Prostate gland (tissue), 2 donors: ENCODE measurements at regions not wholly inside any gene's neighbourhood (a gene's known extent, or its start where the extent isn't known, plus 50 kb on each side); places are given as distances from the start of the nearest gene placed in this dataset.

Experiments used
- DNase-seq: peaks from one replicate; pipeline ENCODE4 v3.0.0-alpha.2; 2019; ENCODE audit warnings: low spot score
- H3K27ac ChIP-seq, 2 donors: fragments of 200-600 bp; sonication (generic); 2 replicates each; pipeline ENCODE4 v1.5.1; 2017 to 2019
- H3K27me3 ChIP-seq: fragments of 200-600 bp; sonication (generic); replicated peaks from 2 replicates; pipeline ENCODE4 v1.5.1; 2019; ENCODE audit not compliant: insufficient read depth
- H3K36me3 ChIP-seq, 2 donors: fragments of 200-600 bp; sonication (generic); 1 replicate in 1 of 2; 2 replicates in 1 of 2; pipeline versions ENCODE4 v1.5.1 to v1.8.1; 2017 to 2019
- H3K4me1 ChIP-seq: fragments of 200-600 bp; sonication (generic); replicated peaks from 2 replicates; pipeline ENCODE4 v1.5.1; 2019
- H3K4me3 ChIP-seq, 2 donors: fragments of 200-600 bp; sonication (generic); 2 replicates each; pipeline ENCODE4 v1.5.1; 2017 to 2019
- H3K9me3 ChIP-seq: fragments of 200-600 bp; sonication (generic); 2 replicates; pipeline ENCODE4 v1.5.1; 2017
- CTCF ChIP-seq, 4 experiments: fragments of 200-600 bp in 2 of 4; fragments of 450-650 bp in 2 of 4; sonication (generic) in 2 of 4; IDR thresholded peaks; 1 replicate in 3 of 4; 2 replicates in 1 of 4; pipeline ENCODE4 v1.5.1; 2016 to 2019; ENCODE audit warnings: antibody characterized with exemption in 4 of 4, mild to moderate bottlenecking in 2 of 4, moderate library complexity in 2 of 4
- POLR2A ChIP-seq: fragments of 450-650 bp; IDR thresholded peaks from one replicate; pipeline ENCODE4 v1.6.1; 2016; ENCODE audit warnings: antibody characterized with exemption, mild to moderate bottlenecking
- POLR2AphosphoS5 ChIP-seq: sonication (generic); formaldehyde crosslinking; IDR thresholded peaks from one replicate; pipeline ENCODE4 v1.6.1; 2017; ENCODE audit warnings: antibody characterized with exemption
- WGBS: methylation state at CpG from one replicate; pipeline ENCODE4 v1.1.5; 2018; 5-methylcytosine and 5-hydroxymethylcytosine counted together
- intact Hi-C: fragments of 100-400 bp; cut with DNase I; formaldehyde crosslinking; loops from one replicate; pipeline ENCODE4 v1.14.2; 2022

- intact Hi-C loops: no loop called here
- Histone ChIP-seq H3K27me3 (no peaks in the 10 kb centered on the region), H3K27ac (no peak overlapping the region), H3K4me1 (no peaks in the 10 kb centered on the region), H3K4me3 (no peak overlapping the region), H3K36me3 (no peaks in the 10 kb centered on the region), H3K9me3 (no peaks in the 10 kb centered on the region)
- TF ChIP-seq POLR2A: no peak
- TF ChIP-seq CTCF (IDR thresholded peaks at IDR 0.05): no peak
- TF ChIP-seq POLR2AphosphoS5: no peak
- WGBS: 92% methylated on average over 2 of the region's 2 CpGs
- DNase-seq: no peak
Observed at GRCh38 chr2:6444514-6444913, 421.2 kb downstream of the CMPK2 start.

- no peak overlapping the region for H3K4me3 ChIP-seq
- H3K27ac ChIP-seq: no peak overlapping the region
- WGBS: 92% methylated on average over 3 of the region's 3 CpGs
- H3K4me1 ChIP-seq: no peaks in the 10 kb centered on the region
- H3K36me3 ChIP-seq: no peaks in the 10 kb centered on the region
- H3K9me3 ChIP-seq: no peaks in the 10 kb centered on the region
- TF ChIP-seq POLR2AphosphoS5 (no peak), CTCF (IDR thresholded peaks at IDR 0.05) (no peak), POLR2A (no peak)
- no peaks in the 10 kb centered on the region for H3K27me3 ChIP-seq
- intact Hi-C loops: no loop called here
- DNase-seq: no peak
Observed at GRCh38 chr2:6445156-6445555, 420.6 kb downstream of the CMPK2 start.

- Histone ChIP-seq H3K4me1 (no peaks in the 10 kb centered on the region), H3K27me3 (no peaks in the 10 kb centered on the region), H3K9me3 (no peaks in the 10 kb centered on the region), H3K4me3 (no peak overlapping the region), H3K27ac (no peak overlapping the region), H3K36me3 (no peaks in the 10 kb centered on the region)
- TF ChIP-seq POLR2AphosphoS5 (no peak), CTCF (IDR thresholded peaks at IDR 0.05) (no peak), POLR2A (no peak)
- DNase-seq: no peak
- 75% methylated on average over 3 of the region's 3 CpGs for WGBS
- intact Hi-C loops: no loop called here
Observed at GRCh38 chr2:6446938-6447608, 418.6 kb downstream of the CMPK2 start.

GRCh38 chr2:6448893-6449292 is 416.8 kb downstream of the CMPK2 start:
- TF ChIP-seq POLR2A (no peak), POLR2AphosphoS5 (no peak), CTCF (IDR thresholded peaks at IDR 0.05) (no peak)
- H3K27me3 ChIP-seq: no peaks in the 10 kb centered on the region
- no peak overlapping the region for H3K4me3 ChIP-seq
- no peaks in the 10 kb centered on the region for H3K4me1 ChIP-seq
- intact Hi-C loops: no loop called here
- H3K27ac ChIP-seq: no peak overlapping the region
- H3K9me3 ChIP-seq: no peaks in the 10 kb centered on the region
- DNase-seq: no peak
- H3K36me3 ChIP-seq: no peaks in the 10 kb centered on the region
- whole genome bisulfite sequencing: 86% methylated on average over 7 of the region's 7 CpGs

GRCh38 chr2:6449343-6449742 is 416.4 kb downstream of the CMPK2 start:
- no peaks in the 10 kb centered on the region for H3K9me3 ChIP-seq
- no peaks in the 10 kb centered on the region for H3K27me3 ChIP-seq
- no peaks in the 10 kb centered on the region for H3K36me3 ChIP-seq
- 77% methylated on average over 4 of the region's 4 CpGs for WGBS
- no peaks in the 10 kb centered on the region for H3K4me1 ChIP-seq
- no peak overlapping the region for H3K4me3 ChIP-seq
- intact Hi-C loops: no loop called here
- no peak overlapping the region for H3K27ac ChIP-seq
- TF ChIP-seq POLR2AphosphoS5 (no peak), POLR2A (no peak), CTCF (IDR thresholded peaks at IDR 0.05) (no peak)
- DNase-seq: no peak
